Left hindlimb (tissue), 1 donor: ENCODE measurements at regions not wholly inside any gene's neighbourhood (a gene's known extent, or its start where the extent isn't known, plus 50 kb on each side); places are given as distances from the start of the nearest gene placed in this dataset.

Experiments used
- DNase-seq: peaks from one replicate; pipeline ENCODE4 v3.0.0-alpha.2; 2018

GRCh38 chr2:79327460-79327859 lies 167.9 kb upstream of the REG3A start:
- no peak for DNase-seq

- no peak for DNase-seq
Measured at GRCh38 chr2:79320871-79321270, 161.3 kb upstream of the REG3A start.

- no peak for DNase-seq
Measured at GRCh38 chr2:79294994-79295393, 135.4 kb upstream of the REG3A start.

GRCh38 chr2:79292958-79293315 lies 133.4 kb upstream of the REG3A start:
- no peak for DNase-seq

- no peak for DNase-seq
Measured at GRCh38 chr2:79292239-79292957, 132.8 kb upstream of the REG3A start.

- DNase-seq, result no peak
Measured at GRCh38 chr2:79275863-79276262, 116.3 kb upstream of the REG3A start.

- no peak for DNase-seq
Measured at GRCh38 chr2:79275197-79275596, 115.6 kb upstream of the REG3A start.

GRCh38 chr2:79272616-79273015 lies 113.1 kb upstream of the REG3A start:
- no peak for DNase-seq

- no peak for DNase-seq
Measured at GRCh38 chr2:79271456-79271855, 111.9 kb upstream of the REG3A start.

GRCh38 chr2:79260848-79261247 lies 101.3 kb upstream of the REG3A start:
- DNase-seq, result no peak

- DNase-seq, result no peak
Measured at GRCh38 chr2:79259959-79260358, 100.4 kb upstream of the REG3A start.

GRCh38 chr2:79259296-79259695 lies 99.7 kb upstream of the REG3A start:
- DNase-seq, result no peak

- DNase-seq, result no peak
Measured at GRCh38 chr2:79253243-79253774, 93.8 kb upstream of the REG3A start.

GRCh38 chr2:79250656-79251055 lies 91.1 kb upstream of the REG3A start:
- DNase-seq, result no peak

GRCh38 chr2:79248776-79249175 lies 89.2 kb upstream of the REG3A start:
- DNase-seq, result no peak

- DNase-seq, result no peak
Measured at GRCh38 chr2:79235135-79235534, 75.6 kb upstream of the REG3A start.

GRCh38 chr2:79223539-79223938 lies 64.0 kb upstream of the REG3A start:
- no peak for DNase-seq

GRCh38 chr2:79219383-79219988 lies 59.9 kb upstream of the REG3A start:
- DNase-seq, result no peak

GRCh38 chr2:79210274-79210917 lies 50.8 kb upstream of the REG3A start:
- DNase-seq, result no peak
